22Rv1 (cell line): ENCODE measurements at regions not wholly inside any gene's neighbourhood (a gene's known extent, or its start where the extent isn't known, plus 50 kb on each side); places are given as distances from the start of the nearest gene placed in this dataset.
"Not testable (repeated sequence)": the region's sequence is repeated elsewhere in the genome, so short reads cannot be mapped to it uniquely, and the experiment has no call there.

Experiments used
- H3K27ac ChIP-seq: fragments of 450-650 bp; 2 replicates; pipeline ENCODE4 v1.5.1; 2017
- CTCF ChIP-seq: fragments of 450-650 bp; IDR thresholded peaks from 2 replicates; pipeline ENCODE4 v1.5.1; 2017; ENCODE audit warnings: mild to moderate bottlenecking
- ZFX ChIP-seq: fragments of 450-650 bp; IDR thresholded peaks from 2 replicates; pipeline ENCODE4 v1.6.1; 2017; ENCODE audit warnings: antibody characterized with exemption, borderline replicate concordance

GRCh38 chr12:20154052-20154451, 214.3 kb upstream of the PDE3A start:
- H3K27ac ChIP-seq: no peak overlapping the region
- TF ChIP-seq CTCF (no peak), ZFX (no peak)

- TF ChIP-seq ZFX: no peak
- no peak for TF ChIP-seq CTCF
- no peak overlapping the region for H3K27ac ChIP-seq
Observed at GRCh38 chr12:20155374-20155773, 213.0 kb upstream of the PDE3A start.

GRCh38 chr12:20160899-20161298, 207.4 kb upstream of the PDE3A start:
- not testable (repeated sequence) for H3K27ac ChIP-seq

- H3K27ac ChIP-seq: no peak overlapping the region
- no peak for TF ChIP-seq ZFX
- TF ChIP-seq CTCF: no peak
Observed at GRCh38 chr12:20174528-20175175, 193.7 kb upstream of the PDE3A start.

- no peak overlapping the region for H3K27ac ChIP-seq
- TF ChIP-seq ZFX (no peak), CTCF (no peak)
Observed at GRCh38 chr12:20175704-20176388, 192.5 kb upstream of the PDE3A start.

GRCh38 chr12:20181416-20182180, 186.7 kb upstream of the PDE3A start:
- H3K27ac ChIP-seq: no peak overlapping the region
- no peak for TF ChIP-seq ZFX
- TF ChIP-seq CTCF: no peak

GRCh38 chr12:20183563-20183962, 184.8 kb upstream of the PDE3A start:
- TF ChIP-seq ZFX (no peak), CTCF (no peak)

More at GRCh38 chr12:20183563-20183962, 184.8 kb upstream of the PDE3A start:
- H3K27ac ChIP-seq: no peak overlapping the region
